SU-DHL-6 (cell line): ENCODE measurements at regions not wholly inside any gene's neighbourhood (a gene's known extent, or its start where the extent isn't known, plus 50 kb on each side); places are given as distances from the start of the nearest gene placed in this dataset.

Source experiments
- H2AFZ ChIP-seq: fragments of 200-600 bp; sonication (generic); 2 replicates; pipeline ENCODE4 v1.6.1; 2014; ENCODE audit warnings: low read depth, mild to moderate bottlenecking, moderate library complexity, mixed read lengths, antibody characterized with exemption, low read length; ENCODE audit not compliant: severe bottlenecking
- H3F3A ChIP-seq: fragments of 200-600 bp; shearing (Covaris generic); 2 replicates; pipeline ENCODE4 v1.6.0; 2016; ENCODE audit warnings: antibody characterized with exemption, mild to moderate bottlenecking; ENCODE audit not compliant: insufficient read depth
- H3K27ac ChIP-seq: fragments of 200-600 bp; sonication (generic); 2 replicates; pipeline ENCODE4 v1.5.1; 2016; ENCODE audit warnings: low read depth, mild to moderate bottlenecking, low read length, moderate library complexity, mixed read lengths
- H3K27me3 ChIP-seq: fragments of 200-600 bp; sonication (generic), shearing (Covaris generic); 2 replicates; pipeline ENCODE4 v1.6.0; 2014; ENCODE audit warnings: mild to moderate bottlenecking, low read length
- H3K36me3 ChIP-seq: fragments of 200-600 bp; sonication (generic); 2 replicates; pipeline ENCODE4 v1.6.1; 2014; ENCODE audit warnings: mild to moderate bottlenecking, low read length, mixed read lengths
- H3K4me2 ChIP-seq: fragments of 300-600, 200-600 bp; shearing (Covaris generic), sonication (generic); 2 replicates; pipeline ENCODE4 v1.6.0; 2014; ENCODE audit warnings: low read length, low read depth, mild to moderate bottlenecking; ENCODE audit not compliant: poor library complexity, severe bottlenecking
- H3K4me3 ChIP-seq: fragments of 200-600 bp; sonication (generic); 2 replicates; pipeline ENCODE4 v1.5.1; 2014; ENCODE audit warnings: antibody characterized with exemption, low read length, mild to moderate bottlenecking, mixed read lengths; ENCODE audit not compliant: insufficient read depth, poor library complexity, severe bottlenecking
- H3K79me2 ChIP-seq: fragments of 200-600 bp; sonication (generic); 2 replicates; pipeline ENCODE4 v1.6.1; 2014; ENCODE audit warnings: mild to moderate bottlenecking, low read length, moderate library complexity; ENCODE audit not compliant: insufficient read depth
- H3K9ac ChIP-seq: fragments of 200-600 bp; sonication (generic); 2 replicates; pipeline ENCODE4 v1.7.0; 2014; ENCODE audit warnings: mild to moderate bottlenecking, low read length
- H3K9me2 ChIP-seq: fragments of 200-600 bp; sonication (generic); replicated peaks from 2 replicates; pipeline ENCODE4 v1.6.1; 2014; ENCODE audit warnings: low read length; ENCODE audit not compliant: insufficient read depth
- H3K9me3 ChIP-seq: fragments of 200-600 bp; sonication (generic); 2 replicates; pipeline ENCODE4 v1.6.1; 2014; ENCODE audit warnings: low read length, mixed read lengths; ENCODE audit not compliant: insufficient read depth
- H4K20me1 ChIP-seq: fragments of 200-600 bp; sonication (generic); 2 replicates; pipeline ENCODE4 v1.6.1; 2014; ENCODE audit warnings: low read depth, mild to moderate bottlenecking, antibody characterized with exemption, low read length, moderate library complexity, mixed read lengths
- EZH2phosphoT487 ChIP-seq: fragments of 200-600 bp; sonication (generic), shearing (Covaris generic); conservative IDR thresholded peaks from 2 replicates; pipeline ENCODE4 v1.6.1; 2018; ENCODE audit warnings: mild to moderate bottlenecking, antibody characterized with exemption, low read length, moderate library complexity, mixed read lengths
- TF ChIP-seq, protein P1 (sequence below): fragments of 200-600 bp; sonication (generic); IDR thresholded peaks from one replicate; pipeline ENCODE4 v1.5.1; 2017; ENCODE audit warnings: antibody characterized with exemption, mild to moderate bottlenecking, low read length, moderate library complexity; ENCODE audit not compliant: insufficient read depth, poor library complexity, severe bottlenecking

GRCh38 chr11:116556483-116556882 lies 216.3 kb downstream of the BUD13 start:
- no peak overlapping the region for H2AFZ ChIP-seq
- H3K27ac ChIP-seq: no peak overlapping the region
- TF ChIP-seq, protein P1, sequence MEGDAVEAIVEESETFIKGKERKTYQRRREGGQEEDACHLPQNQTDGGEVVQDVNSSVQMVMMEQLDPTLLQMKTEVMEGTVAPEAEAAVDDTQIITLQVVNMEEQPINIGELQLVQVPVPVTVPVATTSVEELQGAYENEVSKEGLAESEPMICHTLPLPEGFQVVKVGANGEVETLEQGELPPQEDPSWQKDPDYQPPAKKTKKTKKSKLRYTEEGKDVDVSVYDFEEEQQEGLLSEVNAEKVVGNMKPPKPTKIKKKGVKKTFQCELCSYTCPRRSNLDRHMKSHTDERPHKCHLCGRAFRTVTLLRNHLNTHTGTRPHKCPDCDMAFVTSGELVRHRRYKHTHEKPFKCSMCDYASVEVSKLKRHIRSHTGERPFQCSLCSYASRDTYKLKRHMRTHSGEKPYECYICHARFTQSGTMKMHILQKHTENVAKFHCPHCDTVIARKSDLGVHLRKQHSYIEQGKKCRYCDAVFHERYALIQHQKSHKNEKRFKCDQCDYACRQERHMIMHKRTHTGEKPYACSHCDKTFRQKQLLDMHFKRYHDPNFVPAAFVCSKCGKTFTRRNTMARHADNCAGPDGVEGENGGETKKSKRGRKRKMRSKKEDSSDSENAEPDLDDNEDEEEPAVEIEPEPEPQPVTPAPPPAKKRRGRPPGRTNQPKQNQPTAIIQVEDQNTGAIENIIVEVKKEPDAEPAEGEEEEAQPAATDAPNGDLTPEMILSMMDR: no peak
- no peak for TF ChIP-seq EZH2phosphoT487
- H3K4me3 ChIP-seq: no peak overlapping the region
- no peak overlapping the region for H3K4me2 ChIP-seq
- H3K9me3 ChIP-seq: no peaks in the 10 kb centered on the region
- no peaks in the 10 kb centered on the region for H3K9me2 ChIP-seq
- no peaks in the 10 kb centered on the region for H4K20me1 ChIP-seq
- no peak overlapping the region for H3K9ac ChIP-seq
- H3K27me3 ChIP-seq: no peaks in the 10 kb centered on the region
- H3F3A ChIP-seq: no peaks in the 10 kb centered on the region
- H3K79me2 ChIP-seq: no peaks in the 10 kb centered on the region
- no peaks in the 10 kb centered on the region for H3K36me3 ChIP-seq

DNA sequence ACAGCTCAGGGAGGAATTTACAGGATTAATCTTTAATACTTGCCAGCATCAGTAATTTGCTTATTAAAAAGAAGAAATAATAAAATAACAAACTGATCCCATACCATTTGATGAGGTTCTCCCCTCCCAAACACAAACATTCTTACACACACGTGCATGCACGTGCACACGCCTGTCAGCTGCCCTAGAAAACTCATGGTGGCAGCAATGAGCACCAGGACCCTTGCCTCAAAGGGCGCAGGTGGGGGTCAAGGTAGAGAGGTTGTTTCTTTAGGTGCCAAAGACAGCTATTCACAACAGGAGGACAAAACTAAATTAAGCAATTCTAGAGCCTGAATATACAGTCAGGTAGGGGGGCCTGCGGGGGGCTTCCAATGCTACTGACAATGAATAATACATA lies 219.3 kb downstream of the BUD13 start:
- Histone ChIP-seq H3F3A (no peaks in the 10 kb centered on the region), H3K79me2 (no peaks in the 10 kb centered on the region), H3K9ac (no peak overlapping the region), H3K9me3 (no peaks in the 10 kb centered on the region), H3K4me2 (no peak overlapping the region), H3K36me3 (no peaks in the 10 kb centered on the region), H3K9me2 (no peaks in the 10 kb centered on the region), H3K27ac (no peak overlapping the region), H3K27me3 (no peaks in the 10 kb centered on the region), H3K4me3 (no peak overlapping the region), H4K20me1 (no peaks in the 10 kb centered on the region), H2AFZ (no peak overlapping the region)
- TF ChIP-seq, protein P1: no peak
- TF ChIP-seq EZH2phosphoT487: no peak

DNA sequence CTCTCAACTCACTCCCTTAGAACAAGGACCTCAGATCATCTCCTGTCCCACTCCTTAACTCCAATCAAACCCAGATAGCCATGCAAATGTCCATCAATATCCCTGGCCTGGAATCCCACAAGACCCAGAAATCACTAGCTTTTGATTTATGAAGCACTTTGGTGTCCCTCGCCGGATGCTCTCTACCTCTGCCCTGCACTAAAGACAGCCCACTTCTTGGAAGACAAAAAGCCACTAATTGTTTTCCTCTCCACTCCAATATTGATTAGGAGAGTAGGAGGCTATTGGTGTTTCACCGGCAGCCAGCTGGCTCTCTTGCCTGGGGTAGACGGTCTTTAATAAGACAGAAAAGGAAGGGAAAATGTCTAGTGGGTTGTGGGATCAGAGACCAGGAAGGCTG lies 221.2 kb downstream of the BUD13 start:
- no peak overlapping the region for H2AFZ ChIP-seq
- H3K9me3 ChIP-seq: no peaks in the 10 kb centered on the region
- H3K9me2 ChIP-seq: no peaks in the 10 kb centered on the region
- no peak overlapping the region for H3K9ac ChIP-seq
- H3K27me3 ChIP-seq: no peaks in the 10 kb centered on the region
- H3K4me2 ChIP-seq: no peak overlapping the region
- no peaks in the 10 kb centered on the region for H3K36me3 ChIP-seq
- no peaks in the 10 kb centered on the region for H4K20me1 ChIP-seq
- H3K4me3 ChIP-seq: no peak overlapping the region
- TF ChIP-seq, protein P1: no peak
- no peak for TF ChIP-seq EZH2phosphoT487
- no peaks in the 10 kb centered on the region for H3F3A ChIP-seq
- H3K79me2 ChIP-seq: no peaks in the 10 kb centered on the region
- H3K27ac ChIP-seq: no peak overlapping the region
